DND-41 (cell line): ENCODE measurements at regions not wholly inside any gene's neighbourhood (a gene's known extent, or its start where the extent isn't known, plus 50 kb on each side); places are given as distances from the start of the nearest gene placed in this dataset.
"Not testable (repeated sequence)": the region's sequence is repeated elsewhere in the genome, so short reads cannot be mapped to it uniquely, and the experiment has no call there.

Experiments
- ATAC-seq: fragments of 200-7000 bp; cut with Tn5 transposase; 3 replicates; pipeline ENCODE4 v1.9.1; 2021; ENCODE audit warnings: low read depth; ENCODE audit not compliant: insufficient read depth
- DNase-seq: peaks from one replicate; pipeline ENCODE4 v3.0.0-alpha.2; 2020
- H2AFZ ChIP-seq: 2 replicates; pipeline ENCODE4 v1.6.0; 2012; ENCODE audit warnings: low read depth, low read length
- H3K27ac ChIP-seq: 2 replicates; pipeline ENCODE4 v1.5.1; 2012; ENCODE audit warnings: low read length, inconsistent platforms
- H3K27me3 ChIP-seq: fragments of 200-600 bp; sonication (generic); 2 replicates; pipeline ENCODE4 v1.6.0; 2012; ENCODE audit warnings: low read length, mild to moderate bottlenecking, inconsistent platforms; ENCODE audit not compliant: insufficient read depth, poor library complexity
- H3K36me3 ChIP-seq: 2 replicates; pipeline ENCODE4 v1.5.1; 2012; ENCODE audit warnings: low read length, inconsistent platforms; ENCODE audit not compliant: insufficient read depth
- H3K4me1 ChIP-seq: 2 replicates; pipeline ENCODE4 v1.5.1; 2012; ENCODE audit warnings: mild to moderate bottlenecking, low read length; ENCODE audit not compliant: insufficient read depth
- H3K4me2 ChIP-seq: 2 replicates; pipeline ENCODE4 v1.6.0; 2012; ENCODE audit warnings: mild to moderate bottlenecking, moderate library complexity, low read length, inconsistent platforms; ENCODE audit not compliant: insufficient read depth
- H3K4me3 ChIP-seq, 2 experiments: fragments of 200-600 bp in 1 of 2; shearing (Covaris generic) in 1 of 2; 2 replicates each; pipeline ENCODE4 v1.5.1; 2012 to 2016; ENCODE audit warnings: inconsistent platforms in 2 of 2, low read length in 2 of 2, mild to moderate bottlenecking in 2 of 2, low read depth in 1 of 2, moderate library complexity in 1 of 2
- H3K79me2 ChIP-seq: 2 replicates; pipeline ENCODE4 v1.6.0; 2012; ENCODE audit warnings: low read length, inconsistent platforms; ENCODE audit not compliant: insufficient read depth
- H3K9ac ChIP-seq: 2 replicates; pipeline ENCODE4 v1.6.0; 2012; ENCODE audit warnings: low read depth, mild to moderate bottlenecking, inconsistent platforms, low read length, moderate library complexity
- H3K9me3 ChIP-seq: 2 replicates; pipeline ENCODE4 v1.5.1; 2012; ENCODE audit warnings: low read length, moderate library complexity, mild to moderate bottlenecking, inconsistent platforms; ENCODE audit not compliant: insufficient read depth, severe bottlenecking
- H4K20me1 ChIP-seq: 2 replicates; pipeline ENCODE4 v1.6.0; 2012; ENCODE audit warnings: low read length; ENCODE audit not compliant: insufficient read depth
- EZH2 ChIP-seq: IDR thresholded peaks from 3 replicates; pipeline ENCODE4 v1.6.1; 2012; ENCODE audit warnings: borderline replicate concordance, low read depth, mild to moderate bottlenecking, moderate library complexity, low read length, inconsistent platforms; ENCODE audit not compliant: severe bottlenecking
- TF ChIP-seq, protein P1 (sequence below): IDR thresholded peaks from 2 replicates; pipeline ENCODE4 v1.5.1; 2012; ENCODE audit warnings: borderline replicate concordance, low read length, moderate library complexity, mild to moderate bottlenecking; ENCODE audit not compliant: poor library complexity, severe bottlenecking; ENCODE audit errors: extremely low read depth

GRCh38 chrX:13386092-13386491 is 66.2 kb upstream of the ATXN3L start:
- Histone ChIP-seq H3K79me2 (no peaks in the 10 kb centered on the region), H3K27me3 (no peaks in the 10 kb centered on the region), H3K27ac (no peak overlapping the region), H3K36me3 (no peaks in the 10 kb centered on the region), H3K9me3 (no peaks in the 10 kb centered on the region), H4K20me1 (no peaks in the 10 kb centered on the region), H3K4me3 (no peak overlapping the region), H3K4me2 (no peak overlapping the region), H3K9ac (no peak overlapping the region), H3K4me1 (no peaks in the 10 kb centered on the region), H2AFZ (no peak overlapping the region)
- ATAC-seq (no peak), DNase-seq (no peak)
- TF ChIP-seq EZH2: no peak
- TF ChIP-seq, protein P1, sequence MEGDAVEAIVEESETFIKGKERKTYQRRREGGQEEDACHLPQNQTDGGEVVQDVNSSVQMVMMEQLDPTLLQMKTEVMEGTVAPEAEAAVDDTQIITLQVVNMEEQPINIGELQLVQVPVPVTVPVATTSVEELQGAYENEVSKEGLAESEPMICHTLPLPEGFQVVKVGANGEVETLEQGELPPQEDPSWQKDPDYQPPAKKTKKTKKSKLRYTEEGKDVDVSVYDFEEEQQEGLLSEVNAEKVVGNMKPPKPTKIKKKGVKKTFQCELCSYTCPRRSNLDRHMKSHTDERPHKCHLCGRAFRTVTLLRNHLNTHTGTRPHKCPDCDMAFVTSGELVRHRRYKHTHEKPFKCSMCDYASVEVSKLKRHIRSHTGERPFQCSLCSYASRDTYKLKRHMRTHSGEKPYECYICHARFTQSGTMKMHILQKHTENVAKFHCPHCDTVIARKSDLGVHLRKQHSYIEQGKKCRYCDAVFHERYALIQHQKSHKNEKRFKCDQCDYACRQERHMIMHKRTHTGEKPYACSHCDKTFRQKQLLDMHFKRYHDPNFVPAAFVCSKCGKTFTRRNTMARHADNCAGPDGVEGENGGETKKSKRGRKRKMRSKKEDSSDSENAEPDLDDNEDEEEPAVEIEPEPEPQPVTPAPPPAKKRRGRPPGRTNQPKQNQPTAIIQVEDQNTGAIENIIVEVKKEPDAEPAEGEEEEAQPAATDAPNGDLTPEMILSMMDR: no peak

DNA sequence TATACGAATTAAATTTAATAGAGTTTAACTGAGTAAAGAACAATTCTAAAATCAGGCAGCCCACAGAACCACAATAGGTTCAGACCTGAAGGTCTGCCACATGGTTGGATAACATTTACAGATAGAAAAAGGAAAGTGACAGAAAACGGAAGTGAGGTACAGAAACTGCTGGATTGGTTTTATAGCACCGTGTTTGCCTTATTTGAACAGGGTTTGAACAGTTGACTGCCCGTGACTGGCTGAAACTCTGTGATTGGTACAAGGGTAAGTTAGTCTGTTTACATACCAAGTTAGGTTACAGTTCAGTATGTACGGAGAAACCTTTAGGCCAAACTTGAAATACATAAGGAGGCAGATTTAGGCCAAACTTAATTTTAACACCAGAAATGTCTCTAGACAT is 64.1 kb upstream of the ATXN3L start:
- Histone ChIP-seq H3K27me3 (no peaks in the 10 kb centered on the region), H3K27ac (no peak overlapping the region), H3K79me2 (no peaks in the 10 kb centered on the region), H3K9ac (no peak overlapping the region), H3K4me1 (no peaks in the 10 kb centered on the region), H3K9me3 (no peaks in the 10 kb centered on the region), H3K36me3 (no peaks in the 10 kb centered on the region), H3K4me3 (no peak overlapping the region), H3K4me2 (no peak overlapping the region), H4K20me1 (no peaks in the 10 kb centered on the region), H2AFZ (no peak overlapping the region)
- ATAC-seq (no peak), DNase-seq (no peak)
- no peak for TF ChIP-seq EZH2
- TF ChIP-seq, protein P1: no peak

- ATAC-seq (no peak), DNase-seq (no peak)
- Histone ChIP-seq H3K9ac (no peak overlapping the region), H3K79me2 (no peaks in the 10 kb centered on the region), H3K36me3 (no peaks in the 10 kb centered on the region), H3K4me1 (peaks cover 12% of the 10 kb centered on the region), H3K27ac (no peak overlapping the region), H4K20me1 (no peaks in the 10 kb centered on the region), H2AFZ (no peak overlapping the region), H3K9me3 (no peaks in the 10 kb centered on the region), H3K27me3 (no peaks in the 10 kb centered on the region), H3K4me3 (no peak overlapping the region), H3K4me2 (no peak overlapping the region)
- TF ChIP-seq EZH2: no peak
- TF ChIP-seq, protein P1: no peak
These were observed 61.7 kb upstream of the ATXN3L start for GRCh38 chrX:13381514-13381913.

DNA sequence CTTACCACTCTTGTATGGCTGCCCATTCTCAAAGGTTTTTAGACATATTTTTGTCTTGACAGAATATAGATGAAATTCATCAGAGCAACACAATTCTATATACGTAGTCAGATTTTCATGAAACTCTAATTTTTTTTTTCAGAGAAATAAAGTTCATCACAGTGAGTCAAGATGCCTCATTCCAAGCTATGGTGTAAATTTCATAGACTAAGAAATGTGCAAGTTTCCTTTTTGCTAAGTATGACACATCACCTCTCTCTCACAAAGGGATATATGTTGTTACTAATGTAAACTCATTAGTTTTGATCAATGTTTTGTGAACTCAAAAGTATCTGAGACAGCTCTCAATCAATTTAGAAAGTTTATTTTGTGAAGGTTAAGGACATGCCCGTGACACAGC is 60.4 kb upstream of the ATXN3L start:
- Histone ChIP-seq H3K79me2 (no peaks in the 10 kb centered on the region), H3K9me3 (no peaks in the 10 kb centered on the region), H3K4me3 (no peak overlapping the region), H2AFZ (no peak overlapping the region), H3K27ac (no peak overlapping the region), H3K9ac (no peak overlapping the region), H3K27me3 (no peaks in the 10 kb centered on the region), H3K36me3 (no peaks in the 10 kb centered on the region), H3K4me2 (no peak overlapping the region), H4K20me1 (no peaks in the 10 kb centered on the region), H3K4me1 (peaks cover 12% of the 10 kb centered on the region)
- ATAC-seq (no peak), DNase-seq (no peak)
- TF ChIP-seq, protein P1: no peak
- no peak for TF ChIP-seq EZH2

DNA sequence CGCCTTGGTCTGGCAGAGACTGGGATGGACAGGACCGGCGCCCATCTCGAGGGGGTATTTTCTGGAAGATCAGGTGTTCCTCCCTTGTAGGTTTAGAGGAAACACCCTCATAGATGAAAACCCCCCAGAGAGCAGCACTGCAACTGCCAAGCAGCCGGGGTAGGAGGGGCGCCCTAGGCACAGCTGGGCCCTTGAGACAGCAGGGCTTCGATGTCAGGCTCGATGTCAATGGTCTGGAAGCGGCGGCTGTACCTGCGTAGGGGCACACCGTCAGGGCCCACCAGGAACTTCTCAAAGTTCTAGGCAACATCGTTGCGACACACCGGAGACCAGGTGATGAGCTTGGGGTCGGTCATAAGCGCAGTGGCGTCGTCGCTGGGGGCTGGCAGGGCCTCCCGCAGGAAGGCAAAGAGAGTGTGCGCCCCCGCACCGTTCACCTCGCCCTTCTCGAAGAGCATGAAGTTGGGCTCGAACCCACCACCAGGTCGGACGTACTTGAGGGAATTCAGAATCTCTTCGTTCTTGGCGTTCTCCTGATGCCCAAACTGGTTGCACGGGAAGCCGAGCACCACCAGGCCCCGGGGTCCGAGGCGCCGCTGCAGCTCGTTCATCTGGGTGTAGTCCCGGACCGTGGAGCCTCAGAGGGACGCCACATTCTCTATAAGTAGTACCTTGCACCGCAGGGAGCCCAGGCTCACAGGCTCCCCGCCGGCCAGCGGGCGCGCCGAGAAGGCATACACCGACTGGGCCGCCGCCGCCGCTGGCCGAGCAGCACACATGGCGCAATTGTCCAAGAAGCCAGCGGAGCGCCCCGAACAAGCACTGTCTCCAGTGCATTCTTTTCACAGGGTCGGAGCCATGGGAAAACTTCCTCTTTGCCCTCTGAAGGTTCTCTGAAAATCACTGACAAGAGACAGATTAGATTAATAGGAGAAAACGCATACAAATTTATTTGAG is 59.0 kb upstream of the ATXN3L start:
- H3K4me1 ChIP-seq: peaks cover 12% of the 10 kb centered on the region

More for the DNA sequence above, 59.0 kb upstream of the ATXN3L start:
- not testable (repeated sequence) for H3K4me2 ChIP-seq, H3K9me3 ChIP-seq, ATAC-seq, H3K36me3 ChIP-seq, DNase-seq, H3K27me3 ChIP-seq, H2AFZ ChIP-seq, H3K27ac ChIP-seq, H3K4me3 ChIP-seq, H4K20me1 ChIP-seq, H3K79me2 ChIP-seq, H3K9ac ChIP-seq
